WTC11 (cell line): ENCODE measurements at regions not wholly inside any gene's neighbourhood (a gene's known extent, or its start where the extent isn't known, plus 50 kb on each side); places are given as distances from the start of the nearest gene placed in this dataset.

Source experiments
- ATAC-seq: fragments of 200-7000 bp; cut with Tn5 transposase; 2 replicates; pipeline ENCODE4 v1.10.0; 2021; ENCODE audit warnings: mild to moderate bottlenecking, moderate library complexity
- CTCF ChIA-PET: fragments of 300-600 bp; sonication (Branson Sonifier 250); formaldehyde crosslinking; loops from one replicate; lab custom pipeline; 2021; ENCODE audit warnings: antibody characterized with exemption; lab: Charles Lee
- POLR2A ChIA-PET: fragments of 350-600 bp; sonication (Branson Sonifier 250); formaldehyde crosslinking; loops from one replicate; lab custom pipeline; 2021; ENCODE audit warnings: antibody characterized with exemption; lab: Charles Lee
- DNase-seq: peaks from one replicate; pipeline ENCODE4 v3.0.0; 2021; ENCODE audit warnings: low spot score
- H3K27ac Mint-ChIP-seq: 2 replicates; pipeline ENCODE4 v1.8.0; 2021; ENCODE audit warnings: mixed read lengths
- H3K27me3 Mint-ChIP-seq: 2 replicates; pipeline ENCODE4 v1.8.0; 2021; ENCODE audit warnings: low read depth, mild to moderate bottlenecking, moderate library complexity, mixed read lengths
- H3K36me3 Mint-ChIP-seq: 2 replicates; pipeline ENCODE4 v1.8.0; 2021; ENCODE audit warnings: mixed read lengths
- H3K4me1 Mint-ChIP-seq: 2 replicates; pipeline ENCODE4 v1.8.0; 2022; ENCODE audit warnings: mixed read lengths
- H3K4me3 Mint-ChIP-seq: 2 replicates; pipeline ENCODE4 v1.8.0; 2021; ENCODE audit warnings: mild to moderate bottlenecking, moderate library complexity, mixed read lengths
- H3K9me3 Mint-ChIP-seq: 2 replicates; pipeline ENCODE4 v1.8.0; 2021; ENCODE audit warnings: mixed read lengths
- CBFB ChIP-seq: sonication (generic); formaldehyde crosslinking; IDR thresholded peaks from 2 replicates; pipeline ENCODE4 v1.8.1; 2022; ENCODE audit warnings: mild to moderate bottlenecking, low read depth, missing genetic modification reagents
- EMX1 ChIP-seq: fragments of 250-450 bp; sonication (Bioruptor Pico); IDR thresholded peaks from 2 replicates; pipeline ENCODE4 v1.8.0; 2021; ENCODE audit warnings: mild to moderate bottlenecking
- ESRRA ChIP-seq: sonication (generic); formaldehyde crosslinking; IDR thresholded peaks from 2 replicates; pipeline ENCODE4 v1.8.1; 2022; ENCODE audit warnings: mild to moderate bottlenecking, missing genetic modification reagents, borderline replicate concordance
- FOXK1 ChIP-seq: sonication (generic); formaldehyde crosslinking; IDR thresholded peaks from 2 replicates; pipeline ENCODE4 v1.8.0; 2022; ENCODE audit warnings: mild to moderate bottlenecking, moderate library complexity, missing genetic modification reagents
- FOXP1 ChIP-seq: sonication (generic); formaldehyde crosslinking; IDR thresholded peaks from 2 replicates; pipeline ENCODE4 v1.8.0; 2022; ENCODE audit warnings: missing genetic modification reagents, mild to moderate bottlenecking, moderate library complexity, borderline replicate concordance
- GRHL2 ChIP-seq: fragments of 250-450 bp; sonication (Bioruptor Pico); IDR thresholded peaks from 2 replicates; pipeline ENCODE4 v1.8.0; 2022; ENCODE audit warnings: mild to moderate bottlenecking, moderate library complexity; ENCODE audit not compliant: insufficient replicate concordance, severe bottlenecking
- MYBL2 ChIP-seq: sonication (generic); formaldehyde crosslinking; IDR thresholded peaks from 2 replicates; pipeline ENCODE4 v1.8.1; 2023; ENCODE audit warnings: mild to moderate bottlenecking, moderate library complexity, missing genetic modification reagents
- NFE2L1 ChIP-seq: sonication (generic); formaldehyde crosslinking; IDR thresholded peaks from 2 replicates; pipeline ENCODE4 v1.8.1; 2023; ENCODE audit warnings: missing genetic modification reagents
- NR1H2 ChIP-seq: sonication (generic); formaldehyde crosslinking; IDR thresholded peaks from 2 replicates; pipeline ENCODE4 v1.9.0; 2021; ENCODE audit warnings: mild to moderate bottlenecking, moderate library complexity, missing genetic modification reagents
- NR3C1 ChIP-seq: sonication (generic); formaldehyde crosslinking; conservative IDR thresholded peaks from 2 replicates; pipeline ENCODE4 v1.8.1; 2023; ENCODE audit warnings: low read depth, mild to moderate bottlenecking, missing genetic modification reagents
- RORB ChIP-seq: fragments of 250-450 bp; sonication (Bioruptor Pico); IDR thresholded peaks from 2 replicates; pipeline ENCODE4 v1.9.0; 2021; ENCODE audit warnings: mild to moderate bottlenecking
- SMAD3 ChIP-seq: sonication (generic); formaldehyde crosslinking; IDR thresholded peaks from 2 replicates; pipeline ENCODE4 v1.8.0; 2022; ENCODE audit warnings: missing genetic modification reagents, mild to moderate bottlenecking, borderline replicate concordance
- SOX15 ChIP-seq: fragments of 250-450 bp; sonication (Bioruptor Pico); IDR thresholded peaks from 2 replicates; pipeline ENCODE4 v1.9.0; 2021; ENCODE audit warnings: mild to moderate bottlenecking
- TCF7 ChIP-seq: sonication (generic); formaldehyde crosslinking; IDR thresholded peaks from 2 replicates; pipeline ENCODE4 v1.8.0; 2022; ENCODE audit warnings: mild to moderate bottlenecking, low read depth, missing genetic modification reagents, moderate library complexity
- TP53 ChIP-seq: sonication (generic); formaldehyde crosslinking; IDR thresholded peaks from 2 replicates; pipeline ENCODE4 v1.8.1; 2023; ENCODE audit warnings: mild to moderate bottlenecking, missing genetic modification reagents
- ZNF138 ChIP-seq: sonication (generic); formaldehyde crosslinking; conservative IDR thresholded peaks from 2 replicates; pipeline ENCODE4 v1.8.1; 2022; ENCODE audit warnings: mild to moderate bottlenecking, moderate library complexity, missing genetic modification reagents
- ZNF219 ChIP-seq: sonication (generic); formaldehyde crosslinking; IDR thresholded peaks from 2 replicates; pipeline ENCODE4 v1.8.0; 2023; ENCODE audit warnings: missing genetic modification reagents, mild to moderate bottlenecking, borderline replicate concordance
- ZNF232 ChIP-seq: sonication (generic); formaldehyde crosslinking; IDR thresholded peaks from 2 replicates; pipeline ENCODE4 v1.8.0; 2022; ENCODE audit warnings: mild to moderate bottlenecking, missing genetic modification reagents
- ZNF263 ChIP-seq: sonication (generic); formaldehyde crosslinking; IDR thresholded peaks from 2 replicates; pipeline ENCODE4 v1.8.1; 2022; ENCODE audit warnings: low read depth, mild to moderate bottlenecking, moderate library complexity, missing genetic modification reagents
- ZNF416 ChIP-seq: fragments of 250-450 bp; sonication (Bioruptor Pico); IDR thresholded peaks from 2 replicates; pipeline ENCODE4 v1.9.0; 2021; ENCODE audit warnings: mild to moderate bottlenecking, inconsistent platforms
- TF ChIP-seq, protein P1 (sequence below): sonication (generic); formaldehyde crosslinking; IDR thresholded peaks from 2 replicates; pipeline ENCODE4 v1.8.0; 2023; ENCODE audit warnings: missing genetic modification reagents
- TF ChIP-seq, protein P2 (sequence below): sonication (generic); formaldehyde crosslinking; IDR thresholded peaks from 2 replicates; pipeline ENCODE4 v1.8.1; 2022; ENCODE audit warnings: missing genetic modification reagents, borderline replicate concordance
- TF ChIP-seq, protein P3 (sequence below): fragments of 250-450 bp; sonication (Bioruptor Pico); IDR thresholded peaks from 2 replicates; pipeline ENCODE4 v1.9.0; 2021; ENCODE audit warnings: mild to moderate bottlenecking
- TF ChIP-seq, protein P4 (sequence below): fragments of 250-450 bp; sonication (Bioruptor Pico); IDR thresholded peaks from 2 replicates; pipeline ENCODE4 v1.8.0; 2021; ENCODE audit warnings: mild to moderate bottlenecking
- TF ChIP-seq, protein P5 (sequence below): sonication (generic); formaldehyde crosslinking; IDR thresholded peaks from 2 replicates; pipeline ENCODE4 v1.8.1; 2023; ENCODE audit warnings: mild to moderate bottlenecking, moderate library complexity, missing genetic modification reagents
- TF ChIP-seq, protein P6 (sequence below): sonication (generic); formaldehyde crosslinking; IDR thresholded peaks from 2 replicates; pipeline ENCODE4 v1.8.1; 2023; ENCODE audit warnings: mild to moderate bottlenecking, missing genetic modification reagents, moderate library complexity
- TF ChIP-seq, protein P7 (sequence below): sonication (generic); formaldehyde crosslinking; IDR thresholded peaks from 2 replicates; pipeline ENCODE4 v1.8.1; 2022; ENCODE audit warnings: low read depth, mild to moderate bottlenecking, moderate library complexity, missing genetic modification reagents, borderline replicate concordance

DNA sequence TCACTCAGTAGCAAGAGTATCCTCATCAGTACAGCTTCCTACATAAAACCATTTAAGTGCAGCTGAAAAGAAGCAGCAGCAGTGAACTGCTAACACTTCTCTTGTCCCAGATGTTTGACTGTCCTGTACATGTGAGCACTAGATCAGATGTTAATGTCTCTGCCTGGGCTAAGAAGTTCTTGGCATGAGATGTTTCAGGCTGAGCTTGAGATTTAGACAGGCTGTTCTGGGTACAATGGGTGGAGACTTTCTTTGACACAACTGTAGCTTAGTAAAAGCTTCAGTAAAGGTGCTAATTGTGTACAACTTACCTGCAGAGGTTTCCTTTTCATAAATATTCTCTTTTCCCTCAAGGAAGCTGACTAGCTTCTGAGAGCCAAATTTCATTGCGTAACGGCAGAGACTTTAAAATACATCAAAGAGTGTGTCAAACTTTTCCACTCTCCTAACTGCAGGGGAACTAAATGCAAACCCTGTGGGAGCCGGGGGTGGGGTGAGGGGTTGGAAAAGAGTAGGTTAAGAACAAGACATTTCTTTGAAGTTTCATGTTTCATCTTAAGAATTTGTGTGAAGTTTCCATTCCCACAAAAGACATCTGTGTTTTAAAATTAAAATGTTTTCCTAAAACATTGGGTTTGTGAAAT, 82.1 kb upstream of the CCDC190 start:
- Mint-ChIP-seq H3K27ac (no peak overlapping the region), H3K4me3 (no peak overlapping the region), H3K36me3 (no peaks in the 10 kb centered on the region), H3K9me3 (no peaks in the 10 kb centered on the region), H3K4me1 (peaks cover 4% of the 10 kb centered on the region), H3K27me3 (no peaks in the 10 kb centered on the region)
- TF ChIP-seq CBFB (CRISPR knock-in tag) (no peak), NR3C1 (CRISPR knock-in tag) (no peak), FOXP1 (no peak), SMAD3 (CRISPR knock-in tag) (no peak), NFE2L1 (no peak), FOXK1 (CRISPR knock-in tag) (no peak), RORB (CRISPR knock-in tag) (no peak), EMX1 (CRISPR knock-in tag) (no peak), MYBL2 (no peak), GRHL2 (CRISPR knock-in tag) (no peak), ZNF263 (CRISPR knock-in tag) (no peak), ZNF416 (no peak), ZNF232 (CRISPR knock-in tag) (no peak)
- TF ChIP-seq, protein P1, sequence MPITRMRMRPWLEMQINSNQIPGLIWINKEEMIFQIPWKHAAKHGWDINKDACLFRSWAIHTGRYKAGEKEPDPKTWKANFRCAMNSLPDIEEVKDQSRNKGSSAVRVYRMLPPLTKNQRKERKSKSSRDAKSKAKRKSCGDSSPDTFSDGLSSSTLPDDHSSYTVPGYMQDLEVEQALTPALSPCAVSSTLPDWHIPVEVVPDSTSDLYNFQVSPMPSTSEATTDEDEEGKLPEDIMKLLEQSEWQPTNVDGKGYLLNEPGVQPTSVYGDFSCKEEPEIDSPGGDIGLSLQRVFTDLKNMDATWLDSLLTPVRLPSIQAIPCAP (CRISPR knock-in tag), result no peak
- TF ChIP-seq, protein P2, sequence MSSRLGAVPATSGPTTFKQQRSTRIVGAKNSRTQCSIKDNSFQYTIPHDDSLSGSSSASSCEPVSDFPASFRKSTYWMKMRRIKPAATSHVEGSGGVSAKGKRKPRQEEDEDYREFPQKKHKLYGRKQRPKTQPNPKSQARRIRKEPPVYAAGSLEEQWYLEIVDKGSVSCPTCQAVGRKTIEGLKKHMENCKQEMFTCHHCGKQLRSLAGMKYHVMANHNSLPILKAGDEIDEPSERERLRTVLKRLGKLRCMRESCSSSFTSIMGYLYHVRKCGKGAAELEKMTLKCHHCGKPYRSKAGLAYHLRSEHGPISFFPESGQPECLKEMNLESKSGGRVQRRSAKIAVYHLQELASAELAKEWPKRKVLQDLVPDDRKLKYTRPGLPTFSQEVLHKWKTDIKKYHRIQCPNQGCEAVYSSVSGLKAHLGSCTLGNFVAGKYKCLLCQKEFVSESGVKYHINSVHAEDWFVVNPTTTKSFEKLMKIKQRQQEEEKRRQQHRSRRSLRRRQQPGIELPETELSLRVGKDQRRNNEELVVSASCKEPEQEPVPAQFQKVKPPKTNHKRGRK (CRISPR knock-in tag), result no peak
- TF ChIP-seq, protein P3, sequence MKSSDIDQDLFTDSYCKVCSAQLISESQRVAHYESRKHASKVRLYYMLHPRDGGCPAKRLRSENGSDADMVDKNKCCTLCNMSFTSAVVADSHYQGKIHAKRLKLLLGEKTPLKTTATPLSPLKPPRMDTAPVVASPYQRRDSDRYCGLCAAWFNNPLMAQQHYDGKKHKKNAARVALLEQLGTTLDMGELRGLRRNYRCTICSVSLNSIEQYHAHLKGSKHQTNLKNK, result no peak
- DNase-seq (no peak), ATAC-seq (no peak)
- CTCF ChIA-PET, result no interaction called here
- POLR2A ChIA-PET, result no interaction called here

DNA sequence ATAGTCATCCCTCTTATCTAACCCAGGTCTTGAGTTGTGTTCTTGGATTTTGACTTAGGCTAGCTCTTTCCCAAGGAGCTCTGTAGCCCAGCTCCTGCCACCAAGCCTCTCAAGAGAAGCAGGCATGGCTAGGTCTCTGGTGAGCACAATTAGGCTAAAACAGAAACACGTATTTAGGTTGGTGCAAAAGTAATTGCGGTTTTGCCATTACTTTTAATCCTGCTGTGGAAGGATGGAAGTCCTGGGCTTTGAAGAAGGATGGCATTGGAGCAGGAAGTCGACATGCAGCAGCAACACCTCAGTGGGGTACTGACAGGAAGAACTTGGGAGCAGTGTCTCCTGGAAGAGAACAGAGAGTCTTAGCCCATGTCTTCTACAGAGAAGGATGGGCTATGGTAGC, 80.0 kb upstream of the CCDC190 start:
- POLR2A ChIA-PET, result no interaction called here
- H3K4me3 Mint-ChIP-seq, result no peak overlapping the region
- no peak overlapping the region for H3K27ac Mint-ChIP-seq
- no peaks in the 10 kb centered on the region for H3K27me3 Mint-ChIP-seq
- CTCF ChIA-PET, result no interaction called here
- no peak for DNase-seq
- peaks cover 4% of the 10 kb centered on the region for H3K4me1 Mint-ChIP-seq
- no peaks in the 10 kb centered on the region for H3K9me3 Mint-ChIP-seq
- no peak for TF ChIP-seq ZNF138 (CRISPR knock-in tag)
- TF ChIP-seq TCF7 (CRISPR knock-in tag), result no peak
- TF ChIP-seq, protein P4, sequence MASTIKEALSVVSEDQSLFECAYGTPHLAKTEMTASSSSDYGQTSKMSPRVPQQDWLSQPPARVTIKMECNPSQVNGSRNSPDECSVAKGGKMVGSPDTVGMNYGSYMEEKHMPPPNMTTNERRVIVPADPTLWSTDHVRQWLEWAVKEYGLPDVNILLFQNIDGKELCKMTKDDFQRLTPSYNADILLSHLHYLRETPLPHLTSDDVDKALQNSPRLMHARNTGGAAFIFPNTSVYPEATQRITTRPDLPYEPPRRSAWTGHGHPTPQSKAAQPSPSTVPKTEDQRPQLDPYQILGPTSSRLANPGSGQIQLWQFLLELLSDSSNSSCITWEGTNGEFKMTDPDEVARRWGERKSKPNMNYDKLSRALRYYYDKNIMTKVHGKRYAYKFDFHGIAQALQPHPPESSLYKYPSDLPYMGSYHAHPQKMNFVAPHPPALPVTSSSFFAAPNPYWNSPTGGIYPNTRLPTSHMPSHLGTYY (CRISPR knock-in tag), result no peak
- TF ChIP-seq, protein P5, sequence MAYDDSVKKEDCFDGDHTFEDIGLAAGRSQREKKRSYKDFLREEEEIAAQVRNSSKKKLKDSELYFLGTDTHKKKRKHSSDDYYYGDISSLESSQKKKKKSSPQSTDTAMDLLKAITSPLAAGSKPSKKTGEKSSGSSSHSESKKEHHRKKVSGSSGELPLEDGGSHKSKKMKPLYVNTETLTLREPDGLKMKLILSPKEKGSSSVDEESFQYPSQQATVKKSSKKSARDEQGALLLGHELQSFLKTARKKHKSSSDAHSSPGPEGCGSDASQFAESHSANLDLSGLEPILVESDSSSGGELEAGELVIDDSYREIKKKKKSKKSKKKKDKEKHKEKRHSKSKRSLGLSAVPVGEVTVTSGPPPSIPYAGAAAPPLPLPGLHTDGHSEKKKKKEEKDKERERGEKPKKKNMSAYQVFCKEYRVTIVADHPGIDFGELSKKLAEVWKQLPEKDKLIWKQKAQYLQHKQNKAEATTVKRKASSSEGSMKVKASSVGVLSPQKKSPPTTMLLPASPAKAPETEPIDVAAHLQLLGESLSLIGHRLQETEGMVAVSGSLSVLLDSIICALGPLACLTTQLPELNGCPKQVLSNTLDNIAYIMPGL (CRISPR knock-in tag), result no peak
- TF ChIP-seq, protein P6, sequence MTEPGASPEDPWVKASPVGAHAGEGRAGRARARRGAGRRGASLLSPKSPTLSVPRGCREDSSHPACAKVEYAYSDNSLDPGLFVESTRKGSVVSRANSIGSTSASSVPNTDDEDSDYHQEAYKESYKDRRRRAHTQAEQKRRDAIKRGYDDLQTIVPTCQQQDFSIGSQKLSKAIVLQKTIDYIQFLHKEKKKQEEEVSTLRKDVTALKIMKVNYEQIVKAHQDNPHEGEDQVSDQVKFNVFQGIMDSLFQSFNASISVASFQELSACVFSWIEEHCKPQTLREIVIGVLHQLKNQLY, result no peak
- TF ChIP-seq ZNF219 (CRISPR knock-in tag), result no peak
- no peak for TF ChIP-seq TP53 (CRISPR knock-in tag)
- TF ChIP-seq NR1H2 (CRISPR knock-in tag), result no peak
- TF ChIP-seq, protein P7, sequence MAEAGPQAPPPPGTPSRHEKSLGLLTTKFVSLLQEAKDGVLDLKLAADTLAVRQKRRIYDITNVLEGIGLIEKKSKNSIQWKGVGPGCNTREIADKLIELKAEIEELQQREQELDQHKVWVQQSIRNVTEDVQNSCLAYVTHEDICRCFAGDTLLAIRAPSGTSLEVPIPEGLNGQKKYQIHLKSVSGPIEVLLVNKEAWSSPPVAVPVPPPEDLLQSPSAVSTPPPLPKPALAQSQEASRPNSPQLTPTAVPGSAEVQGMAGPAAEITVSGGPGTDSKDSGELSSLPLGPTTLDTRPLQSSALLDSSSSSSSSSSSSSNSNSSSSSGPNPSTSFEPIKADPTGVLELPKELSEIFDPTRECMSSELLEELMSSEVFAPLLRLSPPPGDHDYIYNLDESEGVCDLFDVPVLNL (CRISPR knock-in tag), result no peak
- no peak for TF ChIP-seq RORB (CRISPR knock-in tag)
- no peak for TF ChIP-seq EMX1 (CRISPR knock-in tag)
- TF ChIP-seq SOX15 (CRISPR knock-in tag), result no peak
- TF ChIP-seq ESRRA (CRISPR knock-in tag), result no peak
- no peak for ATAC-seq
- no peaks in the 10 kb centered on the region for H3K36me3 Mint-ChIP-seq
